ENCODE measurements at regions not wholly inside any gene's neighbourhood (a gene's known extent, or its start where the extent isn't known, plus 50 kb on each side); places are given as distances from the start of the nearest gene placed in this dataset.

- TF ChIP-seq ZNF462 (CRISPR knock-in tag; IDR thresholded peaks at IDR 0.05) (no peak), NANOG (IDR thresholded peaks at IDR 0.05; ENCODE audit: borderline replicate concordance) (no peak)
- TF ChIP-seq, protein P1, sequence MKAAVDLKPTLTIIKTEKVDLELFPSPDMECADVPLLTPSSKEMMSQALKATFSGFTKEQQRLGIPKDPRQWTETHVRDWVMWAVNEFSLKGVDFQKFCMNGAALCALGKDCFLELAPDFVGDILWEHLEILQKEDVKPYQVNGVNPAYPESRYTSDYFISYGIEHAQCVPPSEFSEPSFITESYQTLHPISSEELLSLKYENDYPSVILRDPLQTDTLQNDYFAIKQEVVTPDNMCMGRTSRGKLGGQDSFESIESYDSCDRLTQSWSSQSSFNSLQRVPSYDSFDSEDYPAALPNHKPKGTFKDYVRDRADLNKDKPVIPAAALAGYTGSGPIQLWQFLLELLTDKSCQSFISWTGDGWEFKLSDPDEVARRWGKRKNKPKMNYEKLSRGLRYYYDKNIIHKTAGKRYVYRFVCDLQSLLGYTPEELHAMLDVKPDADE (IDR thresholded peaks at IDR 0.05): no peak
These were observed 93.4 kb downstream of the PHLDA1 start (continued) for GRCh38 chr12:75938189-75938588.

GRCh38 chr12:75937486-75937885 lies 94.1 kb downstream of the PHLDA1 start:
- no peak overlapping the region for H3K27ac ChIP-seq (ENCODE audit: low read depth)
- no peaks in the 10 kb centered on the region for H4K20me1 ChIP-seq (replicated peaks; ENCODE audit: insufficient read depth)
- H3K36me3 ChIP-seq (ENCODE audit: insufficient read depth): no peaks in the 10 kb centered on the region
- no peak for ATAC-seq
- no peak for DNase-seq (ENCODE audit: low spot score)
- no peak overlapping the region for H3K4me2 ChIP-seq
- H3K4me1 Mint-ChIP-seq: peaks cover 6% of the 10 kb centered on the region
- peaks cover 7% of the 10 kb centered on the region for H3K27me3 Mint-ChIP-seq (ENCODE audit: insufficient read depth, low read depth, poor library complexity)
- no peaks in the 10 kb centered on the region for H3F3A ChIP-seq (replicated peaks; ENCODE audit: low read depth)
- peaks cover 14% of the 10 kb centered on the region for H3K9me3 Mint-ChIP-seq
- H3K4me3 Mint-ChIP-seq: no peak overlapping the region
- H3K36me3 Mint-ChIP-seq (ENCODE audit: low read depth): peaks cover 12% of the 10 kb centered on the region
- H3K9me2 ChIP-seq (ENCODE audit: insufficient read depth): no peaks in the 10 kb centered on the region
- H3K27ac Mint-ChIP-seq: no peak overlapping the region
- H3K79me2 ChIP-seq (replicated peaks; ENCODE audit: insufficient read depth): no peaks in the 10 kb centered on the region
- no peak overlapping the region for H2AFZ ChIP-seq
- H3K4me1 ChIP-seq (ENCODE audit: insufficient read depth): peaks cover 24% of the 10 kb centered on the region
- no peak overlapping the region for H3K4me3 ChIP-seq
- peaks cover 10% of the 10 kb centered on the region; the same call in 1 of the 2 replicates for H3K27me3 ChIP-seq (ENCODE audit: insufficient read depth)
- TF ChIP-seq ZNF114 (CRISPR knock-in tag; IDR thresholded peaks at IDR 0.05) (no peak), JUNB (IDR thresholded peaks at IDR 0.05; ENCODE audit: unreplicated experiment) (no peak), EZH2phosphoT487 (IDR thresholded peaks at IDR 0.05; ENCODE audit: unreplicated experiment) (no peak), ZNF462 (CRISPR knock-in tag; IDR thresholded peaks at IDR 0.05) (no peak), CREB1 (CRISPR knock-in tag; IDR thresholded peaks at IDR 0.05; ENCODE audit: low read depth) (no peak), ZNF331 (CRISPR knock-in tag; IDR thresholded peaks at IDR 0.05; ENCODE audit: low read depth) (no peak)
- TF ChIP-seq, protein P1 (IDR thresholded peaks at IDR 0.05): no peak

All from GM23338 (cell line).